IMR-90 (cell line): ENCODE measurements at regions not wholly inside any gene's neighbourhood (a gene's known extent, or its start where the extent isn't known, plus 50 kb on each side); places are given as distances from the start of the nearest gene placed in this dataset.

Source experiments
- ATAC-seq: fragments of 200-7000 bp; cut with Tn5 transposase; 2 replicates; pipeline ENCODE4 v1.9.1; 2020; ENCODE audit warnings: low read depth, mild to moderate bottlenecking, moderate library complexity
- BruUV-seq: library from RNA; stranded (reverse); fragments of 400-500 nt; replicated peaks from 2 replicates; lab custom pipeline; 2021; lab: Mats Ljungman, UMichigan
- CTCF ChIA-PET: fragments of 300-600 bp; formaldehyde crosslinking; extraction: SDS; loops from one replicate; lab custom pipeline; 2021; ENCODE audit warnings: antibody characterized with exemption; lab: Yijun Ruan, JAX
- POLR2A ChIA-PET: fragments of 300-600 bp; sonication (Branson Sonifier 250); formaldehyde crosslinking; loops from one replicate; lab custom pipeline; 2022; ENCODE audit warnings: antibody characterized with exemption; ENCODE audit not compliant: unreplicated experiment; lab: Charles Lee
- DNase-seq: peaks from one replicate; pipeline ENCODE4 v3.0.0; 2013
- H2AFZ ChIP-seq: replicated peaks from 2 replicates; pipeline ENCODE3; 2013; ENCODE audit warnings: low read length, mild to moderate bottlenecking; ENCODE audit not compliant: poor library complexity
- H2AK5ac ChIP-seq: 2 replicates; pipeline ENCODE4 v1.6.1; 2013; ENCODE audit warnings: low read depth, low read length, inconsistent platforms
- H2AK9ac ChIP-seq: replicated peaks from 2 replicates; pipeline ENCODE3; 2013; ENCODE audit warnings: mild to moderate bottlenecking, low read depth, low read length, moderate library complexity; ENCODE audit not compliant: poor library complexity
- H2BK120ac ChIP-seq: 2 replicates; pipeline ENCODE4 v1.6.1; 2013; ENCODE audit warnings: low read depth, low read length, inconsistent platforms
- H2BK15ac ChIP-seq: 3 replicates; pipeline ENCODE4 v1.6.1; 2013; ENCODE audit warnings: low read depth, low read length, inconsistent platforms
- H2BK20ac ChIP-seq: 2 replicates; pipeline ENCODE4 v1.6.1; 2013; ENCODE audit warnings: low read depth, mild to moderate bottlenecking, inconsistent platforms, low read length, moderate library complexity
- H2BK5ac ChIP-seq: 2 replicates; pipeline ENCODE4 v1.6.1; 2013; ENCODE audit warnings: mild to moderate bottlenecking, low read depth, low read length, inconsistent platforms; ENCODE audit not compliant: poor library complexity, severe bottlenecking
- H3K14ac ChIP-seq: replicated peaks from 2 replicates; pipeline ENCODE4 v1.6.1; 2013; ENCODE audit warnings: low read depth, low read length, inconsistent platforms
- H3K18ac ChIP-seq: 2 replicates; pipeline ENCODE4 v1.6.1; 2013; ENCODE audit warnings: low read depth, low read length, control low read depth
- H3K23ac ChIP-seq: 2 replicates; pipeline ENCODE4 v1.6.1; 2013; ENCODE audit warnings: low read depth, low read length, inconsistent platforms
- H3K27ac ChIP-seq: 2 replicates; pipeline ENCODE4 v1.5.1; 2013; ENCODE audit warnings: mild to moderate bottlenecking, control low read depth, low read length; ENCODE audit not compliant: insufficient read depth
- H3K27me3 ChIP-seq: 2 replicates; pipeline ENCODE4 v1.6.1; 2013; ENCODE audit warnings: low read length; ENCODE audit not compliant: control insufficient read depth, insufficient read depth
- H3K36me3 ChIP-seq: 2 replicates; pipeline ENCODE4 v1.6.1; 2013; ENCODE audit warnings: low read length, mixed read lengths; ENCODE audit not compliant: control insufficient read depth, insufficient read depth
- H3K4ac ChIP-seq: 2 replicates; pipeline ENCODE4 v1.6.1; 2013; ENCODE audit warnings: low read depth, low read length, inconsistent platforms
- H3K4me1 ChIP-seq: 2 replicates; pipeline ENCODE4 v1.6.1; 2013; ENCODE audit warnings: low read length, mixed read lengths; ENCODE audit not compliant: control insufficient read depth, insufficient read depth
- H3K4me2 ChIP-seq: 2 replicates; pipeline ENCODE4 v1.6.1; 2013; ENCODE audit warnings: low read depth, mild to moderate bottlenecking, control low read depth, low read length, moderate library complexity
- H3K4me3 ChIP-seq: 2 replicates; pipeline ENCODE4 v1.5.1; 2013; ENCODE audit warnings: low read depth, mild to moderate bottlenecking, control low read depth, low read length, moderate library complexity; ENCODE audit not compliant: insufficient read depth
- H3K56ac ChIP-seq: 2 replicates; pipeline ENCODE4 v1.6.1; 2013; ENCODE audit warnings: low read length, inconsistent platforms; ENCODE audit not compliant: insufficient read depth; ENCODE audit errors: extremely low read depth
- H3K79me1 ChIP-seq, 2 experiments: 2 replicates each; pipeline ENCODE4 v1.6.1; 2013; ENCODE audit warnings: low read length in 2 of 2, inconsistent platforms in 1 of 2, low read depth in 1 of 2
- H3K9ac ChIP-seq: 2 replicates; pipeline ENCODE4 v1.6.1; 2013; ENCODE audit warnings: low read depth, low read length, control low read depth
- H3K9me1 ChIP-seq: 2 replicates; pipeline ENCODE4 v1.6.1; 2013; ENCODE audit warnings: low read length, inconsistent platforms; ENCODE audit not compliant: insufficient read depth
- H3K9me3 ChIP-seq: 2 replicates; pipeline ENCODE4 v1.6.1; 2013; ENCODE audit warnings: low read length; ENCODE audit not compliant: control insufficient read depth, insufficient read depth
- H4K20me1 ChIP-seq: 2 replicates; pipeline ENCODE4 v1.6.1; 2013; ENCODE audit warnings: low read length, inconsistent platforms; ENCODE audit not compliant: insufficient read depth
- H4K5ac ChIP-seq: 2 replicates; pipeline ENCODE4 v1.6.1; 2013; ENCODE audit warnings: mild to moderate bottlenecking, low read depth, low read length, control low read depth
- H4K8ac ChIP-seq, 2 experiments: 2 replicates each; pipeline ENCODE4 v1.6.1; 2013; ENCODE audit warnings: low read depth in 2 of 2, low read length in 2 of 2, control low read depth in 1 of 2, inconsistent platforms in 1 of 2
- H4K91ac ChIP-seq: 2 replicates; pipeline ENCODE4 v1.6.1; 2013; ENCODE audit warnings: low read depth, low read length, inconsistent platforms; ENCODE audit not compliant: insufficient read depth
- CEBPB ChIP-seq: IDR thresholded peaks from 2 replicates; pipeline ENCODE4 v1.6.1; 2012; ENCODE audit warnings: low read depth, low read length, improper control_type of control experiment
- CTCF ChIP-seq: conservative IDR thresholded peaks from 2 replicates; pipeline ENCODE4 v1.5.1; 2012; ENCODE audit warnings: mild to moderate bottlenecking, low read depth, low read length, improper control_type of control experiment
- ELK1 ChIP-seq: fragments of 150-350 bp; IDR thresholded peaks from 2 replicates; pipeline ENCODE4 v1.6.1; 2016; ENCODE audit warnings: low read depth, mild to moderate bottlenecking, low read length, moderate library complexity, borderline replicate concordance
- MAZ ChIP-seq: IDR thresholded peaks from 2 replicates; pipeline ENCODE4 v1.6.1; 2012; ENCODE audit warnings: low read depth, mild to moderate bottlenecking, low read length, improper control_type of control experiment, moderate library complexity, borderline replicate concordance
- RAD21 ChIP-seq: IDR thresholded peaks from 2 replicates; pipeline ENCODE4 v1.6.1; 2012; ENCODE audit warnings: low read length, improper control_type of control experiment
- RCOR1 ChIP-seq: IDR thresholded peaks from 2 replicates; pipeline ENCODE4 v1.6.1; 2012; ENCODE audit warnings: mild to moderate bottlenecking, low read length, improper control_type of control experiment; ENCODE audit not compliant: insufficient replicate concordance
- RFX5 ChIP-seq: IDR thresholded peaks from 2 replicates; pipeline ENCODE4 v1.8.0; 2012; ENCODE audit warnings: low read depth, mild to moderate bottlenecking, low read length, moderate library complexity
- WGBS, 2 experiments: methylation state at CpG; one replicate each; pipeline versions ENCODE4 v1.1.5 to v1.1.7; 2013; ENCODE audit warnings: missing lambda C conversion rate in 2 of 2; ENCODE audit not compliant: insufficient read length in 1 of 2; ENCODE audit errors: extremely low coverage in 2 of 2; 5-methylcytosine and 5-hydroxymethylcytosine counted together
- dilution Hi-C: fragments of 300-500 bp; cut with HindIII; formaldehyde crosslinking; loops from one replicate; pipeline ENCODE4 v1.14.3; 2018; ENCODE audit warnings: low sequenced_read_pairs; ENCODE audit not compliant: unreplicated experiment
- in situ Hi-C: fragments of 300-500 bp; cut with MboI; formaldehyde crosslinking; loops from 3 replicates; pipeline ENCODE4 v1.14.3; 2019; ENCODE audit warnings: low sequenced_read_pairs, inconsistent platforms, mixed read lengths
- intact Hi-C: fragments of 100-400 bp; cut with micrococcal nuclease; formaldehyde crosslinking; loops from 2 replicates; pipeline ENCODE4 v1.10.0; 2022

DNA sequence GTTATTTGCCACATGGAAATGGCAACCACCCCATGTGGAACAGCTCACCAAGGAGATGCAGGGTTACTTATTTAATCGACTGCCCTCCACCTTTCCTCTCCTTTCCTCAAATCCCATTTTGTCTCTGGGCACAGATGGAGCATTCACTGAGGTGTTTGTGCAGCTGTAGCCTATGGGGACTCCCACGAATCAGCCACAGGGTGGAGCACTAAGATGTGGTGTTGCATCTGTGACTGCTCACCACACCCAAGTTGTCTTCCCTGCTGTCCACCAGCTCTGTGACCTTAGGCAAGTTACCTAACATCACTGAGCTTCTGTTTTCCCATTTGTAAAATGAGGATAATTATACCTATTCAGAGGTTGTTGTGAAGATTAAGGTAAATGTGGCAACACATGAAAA is 252.4 kb upstream of the CPEB2 start:
- intact Hi-C loops = no loop called here
- H4K5ac ChIP-seq = no peak overlapping the region
- no CpG with 5 or more reads among the region's 2 CpGs for WGBS, 2 experiments
- no peak overlapping the region for H2AFZ ChIP-seq
- POLR2A ChIA-PET = no interaction called here
- H4K8ac ChIP-seq = no peak overlapping the region
- H2BK20ac ChIP-seq = no peak overlapping the region
- H3K9ac ChIP-seq = no peak overlapping the region
- no peak overlapping the region for H3K4ac ChIP-seq
- H3K27ac ChIP-seq = no peak overlapping the region
- no TSS peak for BruUV-seq
- no peaks in the 10 kb centered on the region for H3K36me3 ChIP-seq
- no peak overlapping the region for H2BK120ac ChIP-seq
- TF ChIP-seq ELK1 = no peak
- no peak for TF ChIP-seq RFX5
- TF ChIP-seq CTCF = no peak
- no peak for TF ChIP-seq RAD21
- no peak for TF ChIP-seq CEBPB
- no peak for TF ChIP-seq MAZ
- TF ChIP-seq RCOR1 = no peak
- no peak overlapping the region for H3K4me2 ChIP-seq
- H2AK5ac ChIP-seq = no peak overlapping the region
- CTCF ChIA-PET = interaction anchor here (0.6 kb wide), 1 partner anchor 25 kb away, joined by 3 read pairs; no protein-coding TSS in a partner anchor
- no peak overlapping the region for H3K56ac ChIP-seq
- no peak overlapping the region for H3K14ac ChIP-seq
- no peak overlapping the region for H2BK15ac ChIP-seq
- H4K20me1 ChIP-seq = no peaks in the 10 kb centered on the region
- no peak overlapping the region for H4K91ac ChIP-seq
- H3K4me3 ChIP-seq = no peak overlapping the region
- no peaks in the 10 kb centered on the region for H3K27me3 ChIP-seq
- dilution Hi-C loops = no loop called here
- no peaks in the 10 kb centered on the region for H3K9me1 ChIP-seq
- no peak overlapping the region for H2AK9ac ChIP-seq
- H3K79me1 ChIP-seq = no peaks in the 10 kb centered on the region
- H3K18ac ChIP-seq = no peak overlapping the region
- no peak for ATAC-seq
- peaks cover 5% of the 10 kb centered on the region for H3K9me3 ChIP-seq
- no peak for DNase-seq
- no peak overlapping the region for H2BK5ac ChIP-seq
- in situ Hi-C loops = no loop called here
- H3K23ac ChIP-seq = no peak overlapping the region
- H3K4me1 ChIP-seq = no peaks in the 10 kb centered on the region
